Adrenal gland (tissue), 9 donors: ENCODE measurements at regions not wholly inside any gene's neighbourhood (a gene's known extent, or its start where the extent isn't known, plus 50 kb on each side); places are given as distances from the start of the nearest gene placed in this dataset.
A peak's percentile ranks its signal among the peaks of the same experiment; 100 is the strongest.
"Not testable (repeated sequence)": the region's sequence is repeated elsewhere in the genome, so short reads cannot be mapped to it uniquely, and the experiment has no call there.

Source experiments
- DNase-seq, 7 donors: peaks; one replicate each; pipeline ENCODE4 v3.0.0-alpha.2; 2019 to 2020
- H3K27ac ChIP-seq, 5 donors: fragments of 200-600 bp; sonication (generic) in 4 of 5; 1 replicate in 3 of 5; 2 replicates in 2 of 5; pipeline versions ENCODE4 v1.5.1 to v1.8.0; 2016 to 2020; ENCODE audit warnings: mild to moderate bottlenecking in 1 of 5
- H3K27me3 ChIP-seq: fragments of 200-600 bp; 2 replicates; pipeline ENCODE4 v1.8.0; 2021
- H3K36me3 ChIP-seq, 2 donors: fragments of 200-600 bp; replicated peaks in 1 of 2; 1 replicate in 1 of 2; 2 replicates in 1 of 2; pipeline versions ENCODE4 v1.5.1 to v1.8.0; 2018 to 2022
- H3K4me1 ChIP-seq, 2 donors: fragments of 200-600 bp; replicated peaks in 1 of 2; 1 replicate in 1 of 2; 2 replicates in 1 of 2; pipeline versions ENCODE4 v1.5.1 to v1.8.0; 2018 to 2021
- H3K4me3 ChIP-seq, 4 donors: fragments of 200-600 bp; sonication (generic) in 3 of 4; one replicate each; pipeline ENCODE4 v1.5.1; 2016 to 2018
- H3K9me3 ChIP-seq, 3 donors: fragments of 200-600 bp; sonication (generic) in 1 of 3; replicated peaks in 1 of 3; 1 replicate in 2 of 3; 2 replicates in 1 of 3; pipeline versions ENCODE4 v1.5.1 to v1.8.0; 2016 to 2021
- POLR2A ChIP-seq, 2 donors: fragments of 450-650 bp; IDR thresholded peaks; one replicate each; pipeline ENCODE4 v1.6.1; 2017; ENCODE audit warnings: antibody characterized with exemption in 2 of 2, mild to moderate bottlenecking in 2 of 2, moderate library complexity in 1 of 2
- WGBS, 4 donors: extraction: QIAGEN DNeasy Blood & Tissue Kit in 2 of 4; methylation state at CpG; one replicate each; pipeline versions ENCODE4 v1.1.5 to v1.1.7; 2013 to 2017; 5-methylcytosine and 5-hydroxymethylcytosine counted together
- intact Hi-C, 2 donors: fragments of 100-400 bp; cut with DNase I; formaldehyde crosslinking; loops; one replicate each; pipeline versions ENCODE4 v1.14.1 to v1.15.0; 2022 to 2023
- TF ChIP-seq, protein P1 (sequence below), 6 experiments: fragments of 450-650 bp in 4 of 6; fragments of 200-600 bp in 2 of 6; sonication (generic) in 1 of 6; IDR thresholded peaks; 1 replicate in 5 of 6; 2 replicates in 1 of 6; pipeline versions ENCODE4 v1.5.1 to v1.8.0; 2016 to 2021; ENCODE audit warnings: antibody characterized with exemption in 6 of 6, mild to moderate bottlenecking in 2 of 6, moderate library complexity in 1 of 6
- donor health status: healthy with polysubstance abuse.
- donor health status: Bipolar disorder and iron deficiency.
- donor health status: DM: yes; HTN: yes; CAD: no.
- donor health status: DM: no; HTN: no; CAD: no.
- donor health status: DM: no; HTN: no; CAD: no.

GRCh38 chr7:131640686-131641085 is 84.3 kb upstream of the PODXL start:
- H3K27ac ChIP-seq = no peak overlapping the region
- no peaks in the 10 kb centered on the region for H3K9me3 ChIP-seq
- TF ChIP-seq, protein P1, sequence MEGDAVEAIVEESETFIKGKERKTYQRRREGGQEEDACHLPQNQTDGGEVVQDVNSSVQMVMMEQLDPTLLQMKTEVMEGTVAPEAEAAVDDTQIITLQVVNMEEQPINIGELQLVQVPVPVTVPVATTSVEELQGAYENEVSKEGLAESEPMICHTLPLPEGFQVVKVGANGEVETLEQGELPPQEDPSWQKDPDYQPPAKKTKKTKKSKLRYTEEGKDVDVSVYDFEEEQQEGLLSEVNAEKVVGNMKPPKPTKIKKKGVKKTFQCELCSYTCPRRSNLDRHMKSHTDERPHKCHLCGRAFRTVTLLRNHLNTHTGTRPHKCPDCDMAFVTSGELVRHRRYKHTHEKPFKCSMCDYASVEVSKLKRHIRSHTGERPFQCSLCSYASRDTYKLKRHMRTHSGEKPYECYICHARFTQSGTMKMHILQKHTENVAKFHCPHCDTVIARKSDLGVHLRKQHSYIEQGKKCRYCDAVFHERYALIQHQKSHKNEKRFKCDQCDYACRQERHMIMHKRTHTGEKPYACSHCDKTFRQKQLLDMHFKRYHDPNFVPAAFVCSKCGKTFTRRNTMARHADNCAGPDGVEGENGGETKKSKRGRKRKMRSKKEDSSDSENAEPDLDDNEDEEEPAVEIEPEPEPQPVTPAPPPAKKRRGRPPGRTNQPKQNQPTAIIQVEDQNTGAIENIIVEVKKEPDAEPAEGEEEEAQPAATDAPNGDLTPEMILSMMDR (IDR thresholded peaks at IDR 0.05) = no peak
- TF ChIP-seq POLR2A (IDR thresholded peaks at IDR 0.05) = no peak

DNA sequence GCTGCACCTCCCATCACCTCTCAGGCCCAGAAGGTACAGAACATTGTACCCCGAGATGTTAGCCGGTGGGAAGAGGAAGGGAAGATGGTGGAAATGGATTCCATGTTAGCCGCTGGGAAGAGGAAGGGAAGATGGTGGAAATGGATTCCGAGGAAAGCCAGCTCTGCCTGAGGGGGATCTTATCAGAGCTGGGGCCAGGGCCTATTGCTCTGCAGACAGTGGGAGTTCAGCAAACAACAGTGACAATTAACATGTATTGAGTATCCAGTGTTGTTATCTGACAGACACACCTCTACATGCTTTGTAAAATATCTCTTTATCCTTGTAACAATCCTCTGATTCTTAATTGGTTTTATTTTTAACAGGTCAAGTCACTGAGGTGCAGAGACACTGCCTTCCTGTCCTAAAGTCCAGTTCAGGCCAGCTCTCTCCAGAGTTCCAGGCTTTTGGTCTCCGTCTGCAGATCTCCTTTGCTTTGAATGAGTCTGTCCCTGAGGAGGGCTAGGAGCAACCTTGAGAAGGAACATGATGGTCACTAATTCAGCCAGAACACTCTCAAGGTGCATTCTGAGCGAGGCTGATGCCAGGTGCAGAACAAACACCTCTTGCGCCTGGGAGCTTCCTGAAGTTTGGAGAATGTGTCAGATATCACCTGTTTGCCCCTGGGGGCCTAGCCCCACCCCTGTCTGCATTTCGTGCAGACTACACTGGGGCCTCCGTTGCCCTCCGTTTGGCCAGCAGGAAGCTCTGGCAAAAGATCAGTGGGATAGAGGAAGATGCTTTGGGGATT is 82.4 kb upstream of the PODXL start:
- Histone ChIP-seq H3K36me3 (no peaks in the 10 kb centered on the region), H3K27ac (no peak overlapping the region), H3K4me3 (no peak overlapping the region), H3K4me1 (no peaks in the 10 kb centered on the region), H3K27me3 (no peaks in the 10 kb centered on the region), H3K9me3 (no peaks in the 10 kb centered on the region)
- intact Hi-C loops = no loop called here
- WGBS, 4 donors = 82 to 91% (median 86%) methylated on average over 10 of the region's 10 CpGs
- TF ChIP-seq POLR2A (IDR thresholded peaks at IDR 0.05) = no peak
- TF ChIP-seq, protein P1 (IDR thresholded peaks at IDR 0.05) = no peak
- DNase-seq = no peak

More at GRCh38 chr7:131640686-131641085, 84.3 kb upstream of the PODXL start:
- WGBS, 4 donors = 51 to 63% (median 54%) methylated on average over 5 of the region's 5 CpGs
- intact Hi-C loops = no loop called here
- no peaks in the 10 kb centered on the region for H3K27me3 ChIP-seq
- no peaks in the 10 kb centered on the region for H3K36me3 ChIP-seq
- no peaks in the 10 kb centered on the region for H3K4me1 ChIP-seq
- no peak overlapping the region for H3K4me3 ChIP-seq
- DNase-seq = no peak

DNA sequence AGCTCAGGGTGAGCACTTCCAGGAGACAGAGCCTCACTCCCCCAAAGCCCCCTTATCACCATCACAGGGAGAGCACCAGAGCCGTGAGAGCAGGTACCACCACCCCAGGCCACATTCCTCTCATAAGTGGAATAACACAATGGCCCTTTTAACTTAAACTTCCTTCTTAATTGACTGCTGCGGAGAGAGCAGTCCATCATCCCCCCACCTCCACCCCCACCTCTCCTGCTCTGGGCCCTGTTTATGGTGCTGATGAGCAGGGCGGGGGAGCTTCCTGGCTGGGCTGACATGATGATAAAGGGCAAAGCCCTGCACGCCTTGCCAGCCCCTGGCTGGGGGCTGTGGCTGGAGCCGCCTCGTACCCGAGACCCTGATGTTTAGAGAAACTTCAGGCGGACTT is 81.4 kb upstream of the PODXL start:
- 77 to 100% (median 81%) methylated on average over 1 to 8 of the region's 8 CpGs for WGBS, 4 donors
- Histone ChIP-seq H3K27me3 (no peaks in the 10 kb centered on the region), H3K9me3 (no peaks in the 10 kb centered on the region), H3K4me1 (no peaks in the 10 kb centered on the region), H3K4me3 (no peak overlapping the region), H3K36me3 (no peaks in the 10 kb centered on the region), H3K27ac (no peak overlapping the region)
- intact Hi-C loops = no loop called here
- TF ChIP-seq, protein P1 (IDR thresholded peaks at IDR 0.05) = no peak
- TF ChIP-seq POLR2A (IDR thresholded peaks at IDR 0.05) = no peak
- DNase-seq = no peak

- no peaks in the 10 kb centered on the region for H3K36me3 ChIP-seq
- TF ChIP-seq, protein P1 (IDR thresholded peaks at IDR 0.05) = no peak
- TF ChIP-seq POLR2A (IDR thresholded peaks at IDR 0.05) = no peak
- H3K4me1 ChIP-seq = no peaks in the 10 kb centered on the region
- peak in 1 of 7 donors; percentile 31 for DNase-seq
- intact Hi-C loops = no loop called here
- H3K27ac ChIP-seq = no peak overlapping the region
- H3K9me3 ChIP-seq = no peaks in the 10 kb centered on the region
- no peak overlapping the region for H3K4me3 ChIP-seq
- 79 to 86% (median 84%) methylated on average over 13 of the region's 13 CpGs for WGBS, 4 donors
- no peaks in the 10 kb centered on the region for H3K27me3 ChIP-seq
Observed at GRCh38 chr7:131636092-131636491, 79.7 kb upstream of the PODXL start.

DNA sequence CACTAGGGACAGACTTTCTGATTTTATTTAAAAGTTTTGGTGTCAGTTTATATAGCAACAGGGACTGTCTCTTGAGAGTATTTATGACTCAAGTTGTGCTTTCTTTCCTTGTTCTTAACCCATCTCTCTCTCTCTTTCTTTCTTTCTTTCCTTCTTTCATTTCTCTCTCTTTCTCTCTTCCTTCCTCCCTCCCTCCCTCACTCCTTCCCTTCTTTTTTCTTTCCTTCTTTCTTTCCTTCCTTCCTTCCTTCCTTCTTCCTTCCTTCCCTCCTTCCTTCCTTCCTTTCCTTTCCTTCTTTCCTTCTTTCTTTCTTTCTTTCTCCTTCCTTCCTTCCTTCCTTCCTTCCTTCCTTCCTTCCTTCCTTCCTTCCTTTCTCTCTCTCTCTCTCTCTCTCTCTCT is 77.8 kb upstream of the PODXL start:
- peak overlapping the region in 1 of 5 donors; percentile 53 for H3K27ac ChIP-seq
- H3K27me3 ChIP-seq, intact Hi-C loops, H3K4me3 ChIP-seq, H3K9me3 ChIP-seq, DNase-seq, H3K4me1 ChIP-seq, H3K36me3 ChIP-seq: not testable (repeated sequence)
